ENCODE measurements at regions not wholly inside any gene's neighbourhood (a gene's known extent, or its start where the extent isn't known, plus 50 kb on each side); places are given as distances from the start of the nearest gene placed in this dataset.

DNA sequence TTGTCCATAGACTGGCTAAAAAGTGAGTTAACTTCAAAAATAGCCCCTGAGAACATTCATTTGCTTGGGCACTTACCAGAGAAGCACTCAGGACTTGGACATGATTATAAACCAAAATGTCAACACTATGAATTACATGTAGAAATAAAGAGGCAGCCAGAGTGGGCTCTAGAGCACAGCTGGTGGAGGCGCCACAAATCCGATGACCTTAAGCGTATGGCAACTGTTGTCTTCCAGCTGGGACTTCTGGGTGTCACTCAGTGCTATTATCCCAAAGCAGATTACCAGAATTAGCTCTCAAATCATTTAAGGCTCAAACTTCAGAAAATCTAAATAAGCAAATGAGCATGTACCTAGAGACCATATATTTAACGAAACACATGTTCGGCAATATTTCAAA, 1255.5 kb upstream of the SLC10A2 start:
- Histone ChIP-seq H3K27ac (no peak overlapping the region), H3K4me3 (no peak overlapping the region), H3K9me3 (no peaks in the 10 kb centered on the region), H3K27me3 (no peaks in the 10 kb centered on the region), H3K4me1 (peaks cover 0 to 4% (median 0%) of the 10 kb centered on the region in 4 donors), H3K36me3 (no peaks in the 10 kb centered on the region)
- no peak for TF ChIP-seq POLR2AphosphoS5 (IDR thresholded peaks at IDR 0.05)
- intact Hi-C loops (cut with DNase I) = no loop called here
- no peak for DNase-seq
- WGBS, 2 donors = 90 to 91% methylated on average over 5 of the region's 5 CpGs

GRCh38 chr13:104320446-104320845, 1254.2 kb upstream of the SLC10A2 start:
- Histone ChIP-seq H3K36me3 (no peaks in the 10 kb centered on the region), H3K27me3 (no peaks in the 10 kb centered on the region), H3K4me3 (no peak overlapping the region), H3K4me1 (peaks cover 0 to 4% (median 0%) of the 10 kb centered on the region in 4 donors), H3K27ac (no peak overlapping the region), H3K9me3 (no peaks in the 10 kb centered on the region)
- DNase-seq = no peak
- 72 to 73% methylated on average over 3 of the region's 3 CpGs for whole genome bisulfite sequencing, 2 donors
- TF ChIP-seq POLR2AphosphoS5 (IDR thresholded peaks at IDR 0.05) (no peak), CTCF (IDR thresholded peaks at IDR 0.05) (no peak), EP300 (IDR thresholded peaks at IDR 0.05) (no peak), POLR2A (IDR thresholded peaks at IDR 0.05) (no peak)
- intact Hi-C loops (cut with DNase I) = no loop called here

- Histone ChIP-seq H3K27ac (no peak overlapping the region), H3K27me3 (no peaks in the 10 kb centered on the region), H3K36me3 (no peaks in the 10 kb centered on the region), H3K9me3 (no peaks in the 10 kb centered on the region), H3K4me1 (peaks cover 0 to 4% (median 0%) of the 10 kb centered on the region in 4 donors), H3K4me3 (no peak overlapping the region)
- 6 to 32% methylated on average over 1 of the region's 1 CpG for WGBS, 2 donors
- intact Hi-C loops (cut with DNase I) = no loop called here
- TF ChIP-seq POLR2AphosphoS5 (IDR thresholded peaks at IDR 0.05) (no peak), EP300 (IDR thresholded peaks at IDR 0.05) (no peak), POLR2A (IDR thresholded peaks at IDR 0.05) (no peak), CTCF (IDR thresholded peaks at IDR 0.05) (no peak)
- DNase-seq = no peak
Observed at GRCh38 chr13:104318121-104318520, 1251.9 kb upstream of the SLC10A2 start.

DNA sequence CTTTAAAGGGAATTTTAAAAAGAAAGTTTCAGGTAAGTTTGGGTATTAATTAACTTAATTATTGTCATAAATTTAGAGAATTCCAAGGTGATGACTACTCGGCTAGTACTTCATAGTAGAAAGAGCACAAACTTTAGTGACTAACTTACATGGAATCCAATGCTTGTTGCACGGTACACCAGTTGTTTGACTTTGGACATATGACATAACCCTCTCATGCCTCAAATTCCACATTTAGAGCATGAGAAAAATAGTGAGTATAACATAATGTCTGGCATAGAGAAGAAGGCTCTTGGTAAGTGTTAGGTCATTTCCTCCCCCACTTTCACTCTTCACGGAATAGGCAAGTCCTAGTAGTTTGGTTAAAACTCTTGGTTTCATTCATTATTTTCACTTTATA, 1249.4 kb upstream of the SLC10A2 start:
- Histone ChIP-seq H3K4me3 (no peak overlapping the region), H3K27ac (no peak overlapping the region), H3K27me3 (no peaks in the 10 kb centered on the region), H3K9me3 (no peaks in the 10 kb centered on the region), H3K4me1 (peaks cover 0 to 4% (median 0%) of the 10 kb centered on the region in 4 donors), H3K36me3 (no peaks in the 10 kb centered on the region)
- WGBS, 2 donors = 61 to 79% methylated on average over 3 of the region's 3 CpGs
- no peak for DNase-seq
- no peak for TF ChIP-seq EP300 (IDR thresholded peaks at IDR 0.05)
- TF ChIP-seq POLR2A (IDR thresholded peaks at IDR 0.05) = no peak
- TF ChIP-seq CTCF (IDR thresholded peaks at IDR 0.05) = no peak
- TF ChIP-seq POLR2AphosphoS5 (IDR thresholded peaks at IDR 0.05) = no peak
- intact Hi-C loops (cut with DNase I) = no loop called here

DNA sequence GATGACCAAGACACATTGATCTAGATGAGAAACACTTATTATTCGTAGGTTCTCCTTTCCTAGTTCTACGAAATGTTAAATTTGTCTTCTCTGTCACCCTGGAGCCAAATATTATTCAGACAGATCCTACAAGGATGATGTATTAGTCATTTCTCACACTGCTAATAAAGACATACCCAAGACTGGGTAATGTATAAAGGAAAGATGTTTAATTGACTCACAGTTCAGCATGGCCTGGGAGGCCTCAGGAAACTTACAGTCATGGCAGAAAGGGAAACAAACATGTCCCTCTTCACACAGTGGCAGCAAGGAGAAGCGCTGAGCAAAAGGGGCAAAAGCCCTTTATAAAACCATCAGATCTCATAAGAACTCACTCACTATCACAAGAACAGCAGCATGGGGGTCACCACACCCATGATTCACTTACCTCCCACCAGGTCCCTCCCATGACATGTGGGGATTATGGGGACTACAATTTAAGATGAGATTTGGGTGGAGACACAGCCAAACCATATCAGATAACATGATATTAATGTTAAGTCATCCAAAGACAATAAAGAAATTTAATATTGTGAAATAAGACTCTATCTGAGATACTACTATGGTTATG, 1248.8 kb upstream of the SLC10A2 start:
- no peak overlapping the region for H3K27ac ChIP-seq
- H3K27me3 ChIP-seq = no peaks in the 10 kb centered on the region
- 87 to 93% methylated on average over 3 of the region's 3 CpGs for WGBS, 2 donors
- no peak for DNase-seq
- no peaks in the 10 kb centered on the region for H3K36me3 ChIP-seq
- H3K4me1 ChIP-seq = peaks cover 0 to 4% (median 0%) of the 10 kb centered on the region in 4 donors
- H3K9me3 ChIP-seq = no peaks in the 10 kb centered on the region
- H3K4me3 ChIP-seq = no peak overlapping the region
- intact Hi-C loops (cut with DNase I) = no loop called here
- TF ChIP-seq CTCF (IDR thresholded peaks at IDR 0.05) (no peak), EP300 (IDR thresholded peaks at IDR 0.05) (no peak), POLR2A (IDR thresholded peaks at IDR 0.05) (no peak), POLR2AphosphoS5 (IDR thresholded peaks at IDR 0.05) (no peak)
